ENCODE measurements at regions not wholly inside any gene's neighbourhood (a gene's known extent, or its start where the extent isn't known, plus 50 kb on each side); places are given as distances from the start of the nearest gene placed in this dataset.

DNA sequence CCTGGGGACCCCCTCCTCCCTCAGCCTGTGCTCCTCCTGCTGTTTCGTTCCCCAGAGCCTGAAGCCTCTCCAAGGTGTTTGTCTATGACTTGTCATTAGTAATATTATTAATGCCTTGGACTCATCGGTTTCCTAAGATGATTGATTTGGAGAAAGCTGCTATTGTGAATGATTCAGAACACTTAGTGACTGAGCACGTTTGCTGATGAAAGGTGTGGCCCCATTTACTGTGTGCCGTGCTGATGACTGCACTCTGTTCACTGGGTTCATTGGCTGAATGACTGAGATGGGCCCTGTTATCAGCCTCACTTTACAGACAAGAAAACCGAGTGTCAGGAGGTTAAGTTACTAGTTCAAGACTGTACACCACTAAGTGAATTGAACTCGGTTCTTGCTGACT, 111.4 kb downstream of the SPP2 start:
- peaks cover 8% of the 10 kb centered on the region for H3K4me1 ChIP-seq (ENCODE audit: control insufficient read depth, low read length)

GRCh38 chr2:234158812-234159211, 108.3 kb downstream of the SPP2 start:
- Histone ChIP-seq H3K27me3 (ENCODE audit: control insufficient read depth, low read length) (no peaks in the 10 kb centered on the region), H3K4me1 (ENCODE audit: control insufficient read depth, low read length) (no peaks in the 10 kb centered on the region), H3K27ac (ENCODE audit: low read depth, low read length) (no peak overlapping the region), H3K9me3 (ENCODE audit: control insufficient read depth, insufficient read depth, low read length) (no peaks in the 10 kb centered on the region), H3K79me2 (ENCODE audit: control insufficient read depth, low read length) (no peaks in the 10 kb centered on the region), H3K9me2 (replicated peaks; ENCODE audit: control insufficient read depth, low read length) (no peaks in the 10 kb centered on the region), H3F3A (ENCODE audit: control insufficient read depth, insufficient read depth) (no peaks in the 10 kb centered on the region), H3K4me2 (ENCODE audit: low read length) (no peak overlapping the region), H3K4me3 (ENCODE audit: low read length) (no peak overlapping the region), H4K20me1 (ENCODE audit: control insufficient read depth, insufficient read depth, low read depth, low read length) (no peaks in the 10 kb centered on the region), H3K36me3 (ENCODE audit: control insufficient read depth, low read length) (no peaks in the 10 kb centered on the region)
- TF ChIP-seq, protein P1, sequence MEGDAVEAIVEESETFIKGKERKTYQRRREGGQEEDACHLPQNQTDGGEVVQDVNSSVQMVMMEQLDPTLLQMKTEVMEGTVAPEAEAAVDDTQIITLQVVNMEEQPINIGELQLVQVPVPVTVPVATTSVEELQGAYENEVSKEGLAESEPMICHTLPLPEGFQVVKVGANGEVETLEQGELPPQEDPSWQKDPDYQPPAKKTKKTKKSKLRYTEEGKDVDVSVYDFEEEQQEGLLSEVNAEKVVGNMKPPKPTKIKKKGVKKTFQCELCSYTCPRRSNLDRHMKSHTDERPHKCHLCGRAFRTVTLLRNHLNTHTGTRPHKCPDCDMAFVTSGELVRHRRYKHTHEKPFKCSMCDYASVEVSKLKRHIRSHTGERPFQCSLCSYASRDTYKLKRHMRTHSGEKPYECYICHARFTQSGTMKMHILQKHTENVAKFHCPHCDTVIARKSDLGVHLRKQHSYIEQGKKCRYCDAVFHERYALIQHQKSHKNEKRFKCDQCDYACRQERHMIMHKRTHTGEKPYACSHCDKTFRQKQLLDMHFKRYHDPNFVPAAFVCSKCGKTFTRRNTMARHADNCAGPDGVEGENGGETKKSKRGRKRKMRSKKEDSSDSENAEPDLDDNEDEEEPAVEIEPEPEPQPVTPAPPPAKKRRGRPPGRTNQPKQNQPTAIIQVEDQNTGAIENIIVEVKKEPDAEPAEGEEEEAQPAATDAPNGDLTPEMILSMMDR (IDR thresholded peaks at IDR 0.05; ENCODE audit: low read depth, low read length, poor library complexity, severe bottlenecking) = no peak
- no peak for TF ChIP-seq EZH2phosphoT487 (IDR thresholded peaks at IDR 0.05; ENCODE audit: borderline replicate concordance, low read length)

More for the DNA sequence above, 111.4 kb downstream of the SPP2 start:
- Histone ChIP-seq H3K9me3 (ENCODE audit: control insufficient read depth, insufficient read depth, low read length) (no peaks in the 10 kb centered on the region), H3K4me3 (ENCODE audit: low read length) (no peak overlapping the region), H4K20me1 (ENCODE audit: control insufficient read depth, insufficient read depth, low read depth, low read length) (no peaks in the 10 kb centered on the region), H3K79me2 (ENCODE audit: control insufficient read depth, low read length) (no peaks in the 10 kb centered on the region), H3K36me3 (ENCODE audit: control insufficient read depth, low read length) (no peaks in the 10 kb centered on the region), H3K27me3 (ENCODE audit: control insufficient read depth, low read length) (no peaks in the 10 kb centered on the region), H3F3A (ENCODE audit: control insufficient read depth, insufficient read depth) (no peaks in the 10 kb centered on the region), H3K27ac (ENCODE audit: low read depth, low read length) (no peak overlapping the region), H3K9me2 (replicated peaks; ENCODE audit: control insufficient read depth, low read length) (no peaks in the 10 kb centered on the region), H3K4me2 (ENCODE audit: low read length) (no peak overlapping the region)
- TF ChIP-seq EZH2phosphoT487 (IDR thresholded peaks at IDR 0.05; ENCODE audit: borderline replicate concordance, low read length) = no peak
- TF ChIP-seq, protein P1 (IDR thresholded peaks at IDR 0.05; ENCODE audit: low read depth, low read length, poor library complexity, severe bottlenecking) = no peak

GRCh38 chr2:234157817-234158588, 107.5 kb downstream of the SPP2 start:
- Histone ChIP-seq H3K4me2 (ENCODE audit: low read length) (no peak overlapping the region), H3K9me2 (replicated peaks; ENCODE audit: control insufficient read depth, low read length) (no peaks in the 10 kb centered on the region), H4K20me1 (ENCODE audit: control insufficient read depth, insufficient read depth, low read depth, low read length) (no peaks in the 10 kb centered on the region), H3K27me3 (ENCODE audit: control insufficient read depth, low read length) (no peaks in the 10 kb centered on the region), H3K9me3 (ENCODE audit: control insufficient read depth, insufficient read depth, low read length) (no peaks in the 10 kb centered on the region), H3K4me1 (ENCODE audit: control insufficient read depth, low read length) (no peaks in the 10 kb centered on the region), H3K27ac (ENCODE audit: low read depth, low read length) (no peak overlapping the region), H3K36me3 (ENCODE audit: control insufficient read depth, low read length) (no peaks in the 10 kb centered on the region), H3K79me2 (ENCODE audit: control insufficient read depth, low read length) (no peaks in the 10 kb centered on the region), H3K4me3 (ENCODE audit: low read length) (no peak overlapping the region), H3F3A (ENCODE audit: control insufficient read depth, insufficient read depth) (no peaks in the 10 kb centered on the region)
- TF ChIP-seq, protein P1 (IDR thresholded peaks at IDR 0.05; ENCODE audit: low read depth, low read length, poor library complexity, severe bottlenecking) = no peak
- TF ChIP-seq EZH2phosphoT487 (IDR thresholded peaks at IDR 0.05; ENCODE audit: borderline replicate concordance, low read length) = no peak
